Skin of body (tissue), 1 donor: ENCODE measurements at regions not wholly inside any gene's neighbourhood (a gene's known extent, or its start where the extent isn't known, plus 50 kb on each side); places are given as distances from the start of the nearest gene placed in this dataset.
"Not testable (repeated sequence)": the region's sequence is repeated elsewhere in the genome, so short reads cannot be mapped to it uniquely, and the experiment has no call there.

Experiments used
- DNase-seq: peaks from one replicate; lab custom pipeline; 2025; lab: John Stamatoyannopoulos, UW

- DNase-seq = no peak
Measured at GRCh38 chr11:38723361-38723760, 2125.3 kb upstream of the RAG2 start.

- no peak for DNase-seq
Measured at GRCh38 chr11:38721586-38722315, 2123.7 kb upstream of the RAG2 start.

- DNase-seq = no peak
Measured at GRCh38 chr11:38718659-38719058, 2120.6 kb upstream of the RAG2 start.

GRCh38 chr11:38718049-38718448 is 2120.0 kb upstream of the RAG2 start:
- no peak for DNase-seq

GRCh38 chr11:38711110-38711509 is 2113.1 kb upstream of the RAG2 start:
- no peak for DNase-seq

- no peak for DNase-seq
Measured at GRCh38 chr11:38710262-38710661, 2112.2 kb upstream of the RAG2 start.

GRCh38 chr11:38700111-38700510 is 2102.1 kb upstream of the RAG2 start:
- DNase-seq = no peak

- DNase-seq = no peak
Measured at GRCh38 chr11:38693306-38693705, 2095.3 kb upstream of the RAG2 start.

- DNase-seq = not testable (repeated sequence)
Measured at GRCh38 chr11:38690211-38690610, 2092.2 kb upstream of the RAG2 start.

- DNase-seq = no peak
Measured at GRCh38 chr11:38687008-38687407, 2089.0 kb upstream of the RAG2 start.

GRCh38 chr11:38683484-38683883 is 2085.4 kb upstream of the RAG2 start:
- no peak for DNase-seq

- DNase-seq = no peak
Measured at GRCh38 chr11:38680746-38681145, 2082.7 kb upstream of the RAG2 start.

GRCh38 chr11:38680166-38680565 is 2082.1 kb upstream of the RAG2 start:
- no peak for DNase-seq

GRCh38 chr11:38672445-38672844 is 2074.4 kb upstream of the RAG2 start:
- no peak for DNase-seq

GRCh38 chr11:38667359-38667758 is 2069.3 kb upstream of the RAG2 start:
- no peak for DNase-seq

GRCh38 chr11:38648604-38649003 is 2050.6 kb upstream of the RAG2 start:
- no peak for DNase-seq

GRCh38 chr11:38646382-38646781 is 2048.3 kb upstream of the RAG2 start:
- DNase-seq = no peak

- DNase-seq = no peak
Measured at GRCh38 chr11:38640854-38641253, 2042.8 kb upstream of the RAG2 start.

GRCh38 chr11:38612701-38613100 is 2014.7 kb upstream of the RAG2 start:
- DNase-seq = no peak

- not testable (repeated sequence) for DNase-seq
Measured at GRCh38 chr11:38601371-38601770, 2003.3 kb upstream of the RAG2 start.

- DNase-seq = peak; percentile 1
Measured at GRCh38 chr11:38598418-38598817, 2000.4 kb upstream of the RAG2 start.

GRCh38 chr11:38595359-38596016 is 1997.5 kb upstream of the RAG2 start:
- DNase-seq = not testable (repeated sequence)

- no peak for DNase-seq
Measured at GRCh38 chr11:38594895-38595294, 1996.9 kb upstream of the RAG2 start.
